ENCODE measurements at regions not wholly inside any gene's neighbourhood (a gene's known extent, or its start where the extent isn't known, plus 50 kb on each side); places are given as distances from the start of the nearest gene placed in this dataset.
"Not testable (repeated sequence)": the region's sequence is repeated elsewhere in the genome, so short reads cannot be mapped to it uniquely, and the experiment has no call there.

DNA sequence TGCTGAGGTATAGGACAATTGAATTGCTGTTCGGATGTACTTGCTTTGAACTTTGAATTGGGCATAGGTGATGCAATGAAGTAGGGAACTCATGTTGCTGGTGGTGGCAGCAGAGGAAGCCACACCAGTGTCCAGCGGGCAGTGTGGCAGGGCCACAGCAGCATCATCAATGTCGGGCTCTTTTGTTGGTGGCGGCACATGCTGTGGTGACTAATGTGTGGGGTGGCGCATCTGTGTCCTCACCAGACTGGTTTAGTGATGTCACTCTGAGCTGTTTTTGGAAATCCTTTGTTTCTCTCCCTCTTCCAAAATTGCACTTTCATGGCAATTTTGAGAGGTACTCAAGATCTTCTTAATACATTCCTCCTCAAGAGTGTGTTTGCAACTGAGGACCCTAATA, 187.6 kb downstream of the ETNK1 start:
- DNase-seq: no peak

DNA sequence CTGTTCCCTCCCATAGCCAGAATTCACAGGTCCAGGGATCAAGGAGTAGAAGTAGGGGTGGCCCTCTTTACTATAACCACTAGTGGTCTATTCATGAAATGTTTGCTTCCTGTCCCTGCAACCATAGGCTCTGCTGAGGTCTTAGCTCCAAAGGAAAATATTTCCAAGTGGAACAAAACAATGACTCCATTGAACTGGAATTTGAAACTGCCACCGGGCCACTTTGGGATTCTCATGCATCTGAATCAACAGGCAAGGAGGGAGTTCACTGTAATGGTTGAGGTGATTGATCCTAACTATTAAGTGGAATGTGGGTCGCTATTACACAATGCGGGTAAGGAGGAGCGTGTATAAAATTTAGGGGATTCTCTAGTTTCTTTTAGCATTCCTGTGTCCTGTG, 197.0 kb downstream of the ETNK1 start:
- DNase-seq: no peak

DNA sequence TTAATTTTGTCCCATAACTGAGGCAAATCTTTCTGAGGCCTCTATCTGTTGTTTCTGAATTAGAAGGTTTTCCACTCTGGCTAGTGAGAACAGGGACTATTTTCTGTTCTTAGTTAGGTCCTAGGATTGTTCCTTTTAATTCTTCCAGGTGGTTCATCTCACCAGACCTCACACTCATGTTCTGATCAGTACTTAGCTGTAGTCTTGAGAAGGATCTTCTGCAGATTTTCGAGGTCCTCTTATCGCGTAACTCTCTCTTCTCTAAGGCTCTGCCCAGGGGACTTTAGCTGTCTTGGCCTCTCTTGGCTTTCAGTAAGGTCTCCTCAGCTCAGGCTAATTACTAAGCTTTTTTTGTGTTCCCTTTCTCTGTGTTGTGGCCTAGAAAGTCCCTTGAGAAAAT, 201.1 kb downstream of the ETNK1 start:
- DNase-seq: no peak

DNA sequence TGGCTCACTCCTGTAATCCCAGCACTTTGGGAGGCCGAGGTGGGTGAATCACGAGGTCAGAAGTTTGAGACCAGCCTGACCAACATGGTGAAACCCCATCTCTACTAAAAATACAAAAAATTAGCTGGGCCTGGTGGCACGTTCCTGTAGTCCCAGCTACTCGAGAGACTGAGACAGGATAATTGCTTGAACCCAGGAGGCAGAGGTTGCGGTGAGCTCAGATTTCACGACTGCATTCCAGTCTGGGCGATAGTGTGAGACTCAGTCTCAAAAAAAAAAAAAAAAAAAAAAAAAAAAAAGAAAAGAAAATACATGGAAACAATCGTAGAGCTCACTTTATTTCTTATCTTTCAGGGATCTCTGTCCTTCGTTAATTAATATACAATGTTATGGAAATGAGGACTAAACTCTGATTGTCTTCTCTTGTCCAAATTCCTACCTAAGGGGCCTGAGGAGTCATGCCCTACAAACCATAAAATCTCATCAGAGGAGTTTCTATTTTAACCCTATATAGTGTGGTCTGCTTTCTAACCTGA, 201.5 kb downstream of the ETNK1 start:
- not testable (repeated sequence) for DNase-seq

DNA sequence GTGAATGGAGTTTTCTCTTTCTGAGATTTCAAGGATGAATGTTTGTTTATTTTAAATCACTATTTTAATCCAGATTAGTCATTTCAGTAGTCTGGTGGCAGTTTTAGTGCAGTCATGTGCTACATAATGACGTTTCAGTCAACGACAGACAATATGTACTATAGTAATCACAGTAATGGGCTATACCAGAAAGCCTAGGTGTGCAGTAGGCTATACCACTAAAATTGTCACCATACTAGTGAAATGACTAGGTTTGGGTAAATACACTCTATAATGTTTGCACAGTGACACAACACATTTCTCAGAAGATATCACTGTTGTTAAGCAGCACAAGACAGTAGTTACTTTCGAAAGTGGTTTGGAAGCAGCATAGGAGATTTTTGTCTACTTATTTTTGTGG, 203.1 kb downstream of the ETNK1 start:
- no peak for DNase-seq

DNA sequence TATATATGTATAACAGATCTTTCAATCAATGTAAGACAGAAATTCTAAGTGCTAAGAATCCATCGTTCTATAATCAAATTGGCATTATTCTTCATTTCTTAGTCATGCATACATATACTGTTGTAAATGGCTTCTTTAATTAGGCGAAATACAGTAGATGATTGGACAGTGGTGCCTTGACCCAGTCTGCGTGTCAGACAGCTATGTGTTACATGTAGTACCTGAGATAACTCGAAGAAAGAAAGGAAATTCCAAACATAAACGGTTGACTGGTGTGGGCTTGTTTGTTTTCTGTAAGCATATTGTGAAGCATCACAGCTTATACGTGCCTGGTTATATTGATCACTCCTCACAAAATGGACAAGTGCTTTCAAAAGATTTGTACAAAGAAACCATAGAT, 210.5 kb downstream of the ETNK1 start:
- no peak for DNase-seq

DNA sequence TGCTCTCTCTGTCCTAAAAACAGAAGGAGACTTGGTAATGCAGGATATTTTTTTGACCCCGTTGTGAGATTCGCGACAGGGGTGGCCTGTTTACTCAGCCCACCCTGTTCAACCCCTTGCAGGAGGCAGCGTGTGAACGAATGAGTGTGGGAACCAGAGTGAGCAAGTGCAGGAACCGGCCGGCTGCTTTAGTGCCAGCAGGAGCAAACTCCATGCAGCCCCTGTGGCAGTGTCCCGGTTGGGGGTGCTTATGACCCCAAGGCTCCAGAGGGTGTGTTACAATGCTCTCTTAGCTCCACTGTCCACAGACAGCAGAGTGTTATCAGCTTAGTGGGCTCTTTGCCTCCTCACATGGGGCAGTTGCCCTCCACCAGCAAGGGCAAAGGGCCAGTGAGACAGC, 225.2 kb downstream of the ETNK1 start:
- DNase-seq: no peak

DNA sequence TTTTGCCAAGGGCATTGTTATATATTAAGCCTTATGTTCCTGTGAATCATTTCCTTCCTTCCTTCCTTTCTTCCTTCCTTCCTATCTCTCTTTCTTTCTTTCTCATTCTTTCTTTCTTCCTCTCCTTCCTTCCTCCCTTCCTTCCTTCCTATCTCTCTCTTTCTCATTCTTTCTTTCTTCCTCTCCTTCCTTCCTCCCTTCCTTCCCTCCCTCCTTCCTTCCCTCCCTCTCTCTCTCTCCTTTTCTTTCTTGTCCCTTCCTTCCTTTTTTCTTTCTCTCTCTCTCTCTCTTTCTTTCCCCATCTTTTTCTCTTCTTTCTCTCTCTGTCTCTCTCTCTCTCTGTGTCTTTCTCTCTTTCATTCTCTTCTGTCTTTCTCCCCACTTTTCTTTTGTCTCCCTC, 226.6 kb downstream of the ETNK1 start:
- no peak for DNase-seq

DNA sequence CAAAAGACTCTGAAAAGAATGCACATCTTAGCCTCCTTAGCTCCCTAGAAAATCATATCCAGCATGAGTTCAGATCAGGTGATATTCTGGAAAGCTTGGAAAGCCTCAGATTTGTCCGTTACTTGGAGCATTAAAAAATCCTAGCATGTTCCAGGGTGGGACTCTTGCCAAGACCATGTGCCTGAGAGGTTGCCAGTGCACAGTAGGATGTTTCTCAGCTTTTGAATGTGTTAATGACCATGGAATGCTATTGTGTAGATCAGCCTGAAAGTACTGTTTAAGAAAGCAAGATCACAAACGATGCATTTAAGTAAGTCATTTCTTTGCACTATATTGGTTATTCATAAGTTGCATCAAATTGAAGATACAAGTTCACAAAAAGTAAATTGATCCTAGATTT, 230.5 kb downstream of the ETNK1 start:
- DNase-seq: no peak

DNA sequence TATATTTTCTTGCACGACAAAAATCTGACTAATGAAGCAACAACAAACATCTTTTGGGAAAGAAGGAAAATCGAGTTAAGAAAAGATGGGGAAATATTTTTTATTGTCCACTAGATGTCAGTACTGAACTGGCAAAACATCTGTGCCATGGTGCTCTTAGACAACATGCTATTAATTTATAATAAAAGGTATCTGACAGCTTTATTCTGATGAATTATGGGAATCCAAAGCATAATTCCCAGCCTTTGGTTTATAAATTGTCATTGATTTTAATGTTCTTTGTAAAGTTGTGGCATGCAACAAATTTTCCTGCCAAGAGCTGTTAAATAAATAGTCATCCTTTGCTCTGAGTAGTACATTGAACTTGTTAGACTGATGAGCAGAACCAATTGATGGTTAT, 231.2 kb downstream of the ETNK1 start:
- DNase-seq: no peak

DNA sequence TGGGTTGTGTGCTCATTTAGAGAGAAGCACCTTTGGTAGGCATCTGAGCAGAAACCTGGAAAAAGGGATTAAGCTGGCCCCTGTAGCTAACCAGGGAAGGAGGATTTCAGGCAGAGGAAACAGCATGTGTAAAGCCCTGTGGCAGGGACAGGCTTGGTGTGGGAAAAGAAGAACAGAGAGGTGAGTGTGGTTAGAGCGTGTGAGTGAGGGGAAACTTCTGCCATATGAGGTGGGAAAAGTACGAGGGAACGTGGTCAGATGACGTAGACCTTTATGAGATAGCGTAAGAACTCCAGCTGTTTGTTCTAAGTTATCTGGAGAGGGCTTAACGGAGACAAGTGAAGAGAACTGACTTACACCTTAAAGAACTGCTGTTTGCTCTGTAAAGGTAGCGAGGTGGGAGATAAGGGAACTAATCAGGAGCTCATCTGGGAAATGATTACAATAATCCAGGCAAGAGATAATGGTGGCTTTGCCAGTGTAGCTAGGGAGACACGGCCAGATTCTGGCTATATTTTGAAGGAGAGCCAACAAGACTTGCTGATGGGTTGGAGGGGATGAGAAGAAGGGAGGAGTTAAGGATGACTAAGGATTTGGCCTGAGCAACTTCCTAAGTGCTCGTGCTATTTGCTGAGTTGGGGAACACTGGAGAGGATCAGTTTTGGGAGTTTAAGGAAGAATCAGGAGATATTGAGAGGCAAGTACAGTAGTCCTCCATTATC, 234.0 kb downstream of the ETNK1 start:
- no peak for DNase-seq

DNA sequence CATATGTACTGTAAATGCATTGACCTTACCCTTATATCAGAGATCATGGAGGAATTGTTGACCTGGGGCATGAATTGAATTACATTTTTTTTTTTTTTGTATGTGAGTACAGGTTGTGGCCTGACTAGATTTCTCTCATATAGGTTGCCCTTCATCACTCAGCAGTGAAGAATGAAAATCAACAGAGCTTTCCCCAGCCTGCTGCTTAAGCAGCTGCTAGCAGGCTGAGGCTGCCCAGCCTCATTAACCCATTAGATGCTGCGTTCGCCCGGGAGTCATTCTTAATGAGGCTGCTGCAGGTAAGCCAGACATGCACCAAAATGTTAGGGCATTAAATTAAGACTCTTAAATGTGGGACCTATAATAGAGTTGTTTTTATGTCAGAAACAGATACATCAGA, 236.0 kb downstream of the ETNK1 start:
- DNase-seq: no peak

DNA sequence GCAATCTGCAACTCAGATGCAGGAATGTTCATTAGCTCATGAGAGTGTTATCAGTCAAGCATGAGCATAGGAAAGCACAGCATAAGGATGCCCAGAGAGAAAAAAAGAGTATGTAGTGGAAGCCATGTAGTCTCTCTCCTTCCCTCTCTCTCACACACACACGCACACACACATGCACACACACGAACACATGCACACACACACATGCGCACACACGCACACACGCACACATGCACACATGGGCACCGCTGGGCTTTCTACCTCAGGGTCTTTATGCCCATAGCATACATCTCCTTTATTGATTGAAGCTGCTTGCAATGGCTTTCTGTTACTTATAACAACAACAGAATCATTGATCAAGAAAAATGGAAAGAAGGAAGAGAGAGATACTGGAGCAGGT, 240.9 kb downstream of the ETNK1 start:
- DNase-seq: no peak

DNA sequence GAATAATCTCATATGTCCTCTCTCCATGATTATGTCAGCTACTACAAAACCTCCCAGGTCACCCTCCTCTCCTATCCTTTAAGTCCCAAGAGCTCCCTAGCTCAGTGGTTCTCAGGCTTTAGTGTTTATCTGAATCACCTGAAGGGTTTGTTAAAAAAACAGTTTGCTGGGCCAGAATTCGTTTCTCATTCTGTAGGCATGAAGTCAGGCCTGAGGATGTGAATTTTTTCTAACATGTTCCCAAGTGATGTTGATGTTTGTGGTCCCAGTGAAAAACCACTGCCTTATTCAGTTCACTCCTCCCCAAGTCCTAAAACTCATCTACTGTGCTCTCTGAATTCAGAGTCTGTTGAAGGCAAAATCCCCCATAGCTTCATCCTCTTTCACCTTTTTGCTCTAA, 241.4 kb downstream of the ETNK1 start:
- no peak for DNase-seq

DNA sequence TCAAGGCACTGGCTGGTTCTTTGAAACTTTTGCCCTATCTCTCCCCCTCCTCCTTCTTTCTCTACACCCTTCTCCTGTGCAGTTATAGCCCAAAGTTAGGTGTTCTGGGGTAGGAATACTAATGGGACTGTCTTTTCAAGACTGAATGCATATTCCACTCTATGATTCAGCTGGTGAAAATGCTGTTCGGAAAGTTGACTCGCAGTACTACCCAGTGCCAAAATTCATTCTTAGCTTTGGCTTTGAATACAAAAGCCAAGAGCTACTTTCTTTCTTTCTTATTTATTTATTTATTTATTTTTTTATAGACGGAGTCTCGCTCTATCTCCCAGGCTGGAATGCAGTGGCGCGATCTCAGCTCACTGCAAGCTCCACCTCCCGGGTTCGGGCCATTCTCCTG, 249.2 kb downstream of the ETNK1 start:
- DNase-seq: no peak

DNA sequence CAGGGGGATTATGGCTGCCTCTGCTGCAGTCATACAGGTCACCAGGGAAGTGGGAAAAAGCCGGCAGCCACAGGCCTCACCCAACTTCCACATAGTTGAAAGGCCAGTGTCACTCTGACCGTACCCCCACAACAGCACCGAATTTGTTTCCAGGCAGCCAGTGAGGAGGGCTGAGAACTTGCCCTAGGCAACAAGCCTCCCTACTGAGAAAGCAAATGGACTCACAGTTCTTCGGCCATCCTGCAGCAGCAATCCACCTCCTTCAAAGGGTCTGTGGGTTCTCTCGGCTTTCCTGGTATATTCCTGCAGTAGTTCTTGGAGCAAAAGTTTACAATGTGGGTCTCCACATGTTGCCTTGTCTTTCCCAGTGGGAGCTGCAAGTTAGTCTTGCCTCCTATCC, 251.3 kb downstream of the ETNK1 start:
- DNase-seq: no peak

DNA sequence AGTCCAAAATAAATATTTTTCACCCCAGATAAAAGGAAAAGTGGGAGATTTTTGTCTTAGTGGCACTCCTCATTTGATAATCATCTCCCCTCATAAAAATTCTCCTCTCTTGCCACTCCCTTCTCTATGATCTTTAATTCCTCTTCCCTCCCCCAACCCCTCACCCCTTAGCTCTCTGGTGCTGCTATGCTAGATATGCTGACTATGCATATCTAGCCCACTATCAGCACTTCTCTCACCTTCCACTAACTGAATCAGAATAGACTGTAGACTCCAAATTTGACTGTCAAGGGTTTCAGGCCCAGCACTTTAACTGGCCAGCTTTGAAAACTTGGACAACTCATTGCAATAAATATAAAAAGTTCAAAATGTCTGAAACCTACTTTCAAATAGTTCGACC, 254.2 kb downstream of the ETNK1 start:
- DNase-seq: no peak

DNA sequence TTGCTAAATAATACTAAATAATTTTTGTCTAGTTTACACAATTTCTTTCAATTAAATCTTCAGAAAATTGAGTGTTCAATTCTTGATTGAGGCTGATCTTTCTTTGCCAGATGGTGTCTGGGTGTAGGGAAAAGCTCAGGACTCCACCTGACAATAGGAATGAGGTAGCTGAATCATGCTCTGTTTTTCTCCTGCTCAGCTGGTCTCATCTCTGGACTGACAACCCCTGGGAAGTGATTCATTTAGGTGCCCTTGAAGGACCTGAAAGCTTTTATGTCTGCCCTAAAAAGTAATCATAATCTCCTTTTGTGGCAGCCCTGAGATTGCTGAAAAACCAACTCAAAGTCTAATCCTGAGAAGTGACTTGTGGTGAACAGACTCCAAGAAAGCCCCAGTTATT, 255.4 kb downstream of the ETNK1 start:
- DNase-seq: no peak

DNA sequence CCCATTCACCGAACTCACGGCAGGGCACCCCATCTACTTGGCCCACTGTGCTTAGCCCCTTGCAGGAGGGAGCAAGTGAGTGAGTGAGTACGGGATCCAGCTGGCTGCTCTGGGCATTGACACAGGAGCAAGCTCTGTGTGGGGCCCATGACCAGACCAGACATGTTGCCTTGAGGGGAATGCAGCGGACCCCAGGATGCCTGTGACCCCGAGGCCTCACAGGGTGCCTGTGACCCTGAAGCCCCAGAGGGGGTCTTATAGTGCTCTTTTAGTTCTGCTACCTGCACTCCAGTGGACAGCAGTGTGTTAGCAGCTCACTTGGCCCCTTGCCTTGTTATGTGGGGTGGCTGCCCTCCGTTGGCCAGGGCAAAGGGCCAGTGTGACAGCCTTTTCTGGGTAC, 255.8 kb downstream of the ETNK1 start:
- DNase-seq: no peak

DNA sequence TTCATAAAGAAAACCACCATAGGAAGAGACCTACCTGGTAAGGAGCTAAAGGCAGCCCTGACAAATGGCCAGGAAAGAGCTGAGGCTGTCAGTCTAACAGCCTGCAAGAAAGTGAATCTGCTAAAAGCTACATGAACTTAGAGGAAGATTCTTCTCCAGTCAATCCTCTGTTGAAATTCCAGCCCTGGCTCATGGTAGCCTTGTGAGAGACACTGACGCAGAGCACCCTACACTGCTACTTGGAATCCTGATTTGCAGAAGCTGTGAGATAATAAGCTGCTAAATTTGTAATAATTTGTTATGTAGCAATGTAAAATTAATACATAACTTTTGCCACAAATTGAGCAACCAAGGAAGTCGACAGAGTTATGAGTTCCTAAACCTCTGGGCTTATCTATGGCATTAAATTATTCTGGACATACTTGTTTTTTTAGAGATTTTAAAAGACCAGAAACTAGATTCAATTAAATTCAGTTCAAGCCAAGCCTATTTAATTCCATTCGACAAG, 257.0 kb downstream of the ETNK1 start:
- DNase-seq: no peak

DNA sequence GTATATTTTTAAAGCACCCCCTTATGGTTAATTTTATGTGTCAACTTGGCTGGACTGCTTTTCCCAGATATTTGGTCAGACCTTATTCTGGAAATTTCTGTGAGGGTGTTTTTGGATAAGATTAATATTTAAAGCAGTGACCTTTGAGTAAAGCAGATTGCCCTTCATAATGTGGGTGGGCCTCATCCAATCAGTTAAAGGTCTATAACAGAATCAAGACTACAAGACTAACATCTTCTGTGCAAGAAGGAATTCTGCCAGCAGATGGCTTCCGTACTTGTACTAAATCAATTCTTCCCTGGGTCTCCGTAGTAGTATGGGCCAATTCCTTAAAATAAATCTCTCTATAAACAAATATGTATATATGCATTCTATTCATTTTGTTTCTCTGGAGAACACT, 257.6 kb downstream of the ETNK1 start:
- no peak for DNase-seq

DNA sequence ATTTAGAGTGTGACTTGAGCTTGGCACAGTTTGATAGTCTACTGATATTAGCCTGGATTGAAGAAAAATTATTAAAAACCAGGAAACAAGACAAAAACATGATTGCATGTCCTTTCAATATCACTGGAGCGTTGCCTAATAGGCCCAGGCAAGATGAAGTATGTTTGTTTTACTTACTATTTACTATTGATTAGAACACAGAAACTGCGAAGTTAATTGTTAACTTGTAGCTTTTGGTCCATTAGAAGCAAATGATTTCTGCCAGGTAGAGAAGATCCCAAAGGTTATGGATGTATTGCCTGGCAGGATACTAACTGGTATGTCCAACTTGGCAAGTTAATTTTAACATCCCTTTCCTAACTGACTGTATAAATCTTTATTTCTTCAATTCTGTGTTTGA, 268.9 kb downstream of the ETNK1 start:
- DNase-seq: no peak

DNA sequence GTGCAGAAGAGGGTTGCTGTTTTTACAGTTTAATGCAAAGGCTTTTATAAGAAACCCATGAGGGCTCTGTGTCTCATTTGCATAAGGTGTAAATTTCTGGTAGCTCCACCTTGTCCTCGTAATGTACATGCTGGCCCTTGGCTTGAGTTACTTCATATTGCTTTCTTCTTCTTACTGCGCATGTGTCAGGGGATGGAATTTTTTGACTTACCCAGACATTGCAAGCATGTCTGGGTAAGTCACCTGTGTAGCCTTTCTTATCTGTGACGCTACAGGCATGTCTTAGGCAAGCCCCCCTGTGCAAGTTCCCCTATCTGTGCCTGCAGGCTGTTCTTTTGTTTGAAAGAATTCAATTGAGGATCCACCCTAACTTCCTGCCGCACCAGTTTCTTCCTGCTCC, 274.2 kb downstream of the ETNK1 start:
- DNase-seq: no peak

DNA sequence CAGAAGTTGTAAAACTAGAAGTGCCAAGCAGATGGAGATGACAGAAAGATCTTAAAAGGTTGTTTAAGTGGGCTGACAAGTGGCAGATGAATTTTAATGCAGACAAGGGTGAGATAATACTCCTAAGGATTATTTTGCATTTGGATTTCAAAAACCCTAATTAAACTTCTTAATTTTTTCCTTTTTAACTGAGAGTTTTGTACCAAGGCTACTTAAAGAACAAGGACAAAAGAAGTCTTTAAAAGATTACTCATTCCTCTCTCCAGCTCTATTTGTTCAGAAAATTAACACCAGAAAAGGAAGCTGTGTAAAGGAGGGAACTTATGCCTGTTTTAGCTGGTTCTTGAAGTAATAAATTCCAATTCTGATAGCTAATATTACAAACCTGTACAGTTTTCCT, 275.4 kb downstream of the ETNK1 start:
- no peak for DNase-seq

DNA sequence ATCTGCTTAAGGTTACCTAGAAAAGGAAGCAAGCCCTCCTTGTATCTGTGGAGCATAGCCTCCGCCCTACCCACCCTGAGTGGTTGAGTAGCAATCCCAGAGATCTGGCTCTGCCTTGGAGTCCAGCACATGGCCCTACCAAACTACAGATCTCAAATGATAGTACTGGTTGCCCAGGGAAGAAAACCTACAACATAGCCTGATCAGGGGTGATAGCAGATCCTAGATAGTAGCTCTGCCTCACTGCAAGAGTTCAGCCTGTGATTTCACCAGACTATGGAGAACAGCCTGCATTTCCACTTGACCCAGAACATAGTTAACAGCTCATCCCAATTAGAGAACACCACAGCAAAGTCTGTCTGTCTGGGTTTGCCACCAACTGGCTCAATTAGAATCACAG, 279.5 kb downstream of the ETNK1 start:
- no peak for DNase-seq
